ENCODE measurements at regions not wholly inside any gene's neighbourhood (a gene's known extent, or its start where the extent isn't known, plus 50 kb on each side); places are given as distances from the start of the nearest gene placed in this dataset.
"Not testable (repeated sequence)": the region's sequence is repeated elsewhere in the genome, so short reads cannot be mapped to it uniquely, and the experiment has no call there.

- not testable (repeated sequence) for DNase-seq
Observed at GRCh38 chr11:42795483-42795882, 516.3 kb upstream of the API5 start.

GRCh38 chr11:42800041-42800440, 511.8 kb upstream of the API5 start:
- DNase-seq, result no peak

DNA sequence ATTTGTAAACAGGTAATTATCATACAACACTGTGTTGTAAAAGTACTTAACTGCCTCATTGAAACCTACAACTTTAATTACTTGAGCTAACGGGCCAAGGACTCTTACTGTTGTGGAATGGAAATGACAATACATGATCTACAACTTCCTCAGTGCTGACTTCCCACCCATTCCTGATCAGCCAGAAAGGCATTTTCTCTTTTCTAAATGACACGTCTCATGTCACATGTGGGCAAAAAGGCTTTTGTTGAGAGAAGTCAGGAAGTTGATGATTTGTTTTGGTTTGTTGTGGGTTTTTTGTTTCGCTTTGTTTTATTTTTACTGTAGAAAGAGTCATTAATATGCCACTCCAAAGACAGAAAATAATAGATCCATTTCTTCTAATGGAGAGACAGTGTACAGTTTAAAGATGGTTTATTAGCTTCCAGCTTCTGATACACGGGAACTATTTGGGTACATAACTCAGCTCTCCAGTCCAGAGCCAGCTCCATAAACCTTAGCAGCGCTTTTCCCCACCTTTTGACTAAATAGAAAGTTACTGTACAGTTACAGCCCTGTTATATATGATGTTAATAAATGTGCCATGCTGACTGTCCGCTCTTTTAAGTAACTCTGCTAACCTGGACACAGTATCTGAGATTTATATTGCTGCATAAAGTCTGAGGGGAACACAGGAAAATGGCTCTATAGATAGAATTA, 509.4 kb upstream of the API5 start:
- no peak for DNase-seq

DNA sequence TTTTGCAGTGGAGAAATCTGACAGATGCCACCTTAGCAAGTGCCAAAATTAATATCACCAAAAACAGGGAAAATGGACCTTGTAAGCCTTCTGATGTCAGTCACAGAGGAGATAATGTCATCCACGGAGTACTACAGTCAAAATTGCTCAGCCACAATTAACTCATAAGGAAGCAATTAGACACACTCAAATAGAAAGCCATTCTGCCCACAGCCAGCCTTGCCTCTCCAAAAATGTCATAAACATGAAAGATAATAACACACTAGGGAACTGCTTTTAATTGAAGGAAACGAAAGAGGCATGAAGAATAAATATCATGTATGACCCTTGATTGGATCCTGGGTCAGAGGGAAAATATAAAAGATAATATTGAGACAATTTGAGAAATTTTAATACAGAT, 505.6 kb upstream of the API5 start:
- no peak for DNase-seq

- no peak for DNase-seq
Observed at GRCh38 chr11:42812361-42812760, 499.4 kb upstream of the API5 start.

DNA sequence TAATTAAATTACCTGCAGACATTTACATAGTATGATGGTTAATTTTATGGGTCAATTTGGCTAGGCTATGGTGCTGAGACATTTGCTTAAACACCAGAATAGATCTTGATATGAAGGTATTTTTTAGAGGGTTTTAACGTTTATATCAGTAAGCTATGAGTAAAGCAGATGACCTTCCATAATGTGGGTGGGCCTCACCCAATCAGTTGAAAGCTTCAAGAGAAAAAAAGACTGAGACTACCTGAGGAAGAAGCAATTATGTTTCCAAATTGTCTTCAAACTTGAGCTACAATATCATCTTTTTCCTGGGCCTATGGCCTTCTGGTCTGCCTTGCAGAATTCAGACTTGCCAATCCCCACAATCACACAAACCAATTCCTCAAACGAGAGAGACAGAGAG, 498.8 kb upstream of the API5 start:
- no peak for DNase-seq

DNA sequence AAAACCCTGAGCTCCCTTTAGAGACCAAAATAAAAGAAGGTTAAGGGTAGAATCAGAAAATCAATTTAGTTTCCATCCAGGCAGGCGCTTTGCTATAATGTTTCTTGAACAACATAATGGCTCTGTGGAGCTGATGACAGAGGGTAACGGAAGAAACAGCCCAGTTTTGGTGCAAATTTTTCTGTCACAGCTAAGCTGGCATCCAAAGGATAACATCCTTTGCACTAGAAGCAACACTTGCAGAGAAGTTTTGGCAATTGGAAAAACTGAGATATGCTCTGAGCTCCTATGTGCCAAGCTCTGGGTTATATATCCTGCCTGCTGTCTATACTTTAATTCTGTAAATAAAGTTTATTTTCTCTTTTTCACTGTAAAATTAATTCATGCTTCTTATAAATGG, 495.3 kb upstream of the API5 start:
- DNase-seq, result no peak

DNA sequence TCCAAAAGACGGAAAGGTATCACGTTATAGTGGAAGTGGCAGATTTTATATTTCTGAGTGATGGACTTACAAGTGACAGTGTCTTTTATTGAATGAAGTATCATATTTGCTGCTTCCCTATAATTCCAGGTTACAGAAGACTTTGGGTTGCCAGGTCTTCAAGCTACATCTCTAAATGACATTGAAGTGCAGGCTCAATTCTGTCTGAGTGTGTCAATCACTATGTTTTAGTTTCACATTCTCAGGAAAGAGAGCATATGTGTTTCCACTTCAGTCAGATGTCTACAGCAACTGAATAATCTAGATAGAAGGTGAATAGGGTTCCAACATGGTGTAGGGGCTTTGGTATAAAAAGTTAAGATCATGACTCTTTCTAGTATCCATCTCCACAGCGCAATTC, 492.7 kb upstream of the API5 start:
- no peak for DNase-seq

GRCh38 chr11:42822188-42822587, 489.6 kb upstream of the API5 start:
- DNase-seq, result not testable (repeated sequence)

GRCh38 chr11:42823546-42823945, 488.2 kb upstream of the API5 start:
- no peak for DNase-seq

DNA sequence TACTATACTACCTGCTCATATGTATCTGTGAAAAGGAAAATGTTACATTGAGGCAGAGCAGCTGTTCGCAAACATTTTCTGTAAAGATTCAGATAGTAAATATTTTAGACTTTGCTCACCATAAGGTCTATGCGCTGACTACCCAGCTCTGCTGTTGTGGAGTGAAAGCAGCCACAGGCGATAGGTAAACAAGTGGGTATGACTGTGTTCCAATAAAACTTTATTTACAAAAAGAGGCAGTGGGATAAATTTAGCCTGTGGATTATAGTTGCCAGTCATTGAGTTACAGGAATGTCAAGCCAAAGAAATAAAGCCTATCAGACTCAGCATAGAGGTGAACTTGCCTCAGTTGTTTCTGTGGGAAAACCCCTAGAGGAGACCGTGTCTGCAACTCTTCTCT, 487.7 kb upstream of the API5 start:
- DNase-seq, result no peak

DNA sequence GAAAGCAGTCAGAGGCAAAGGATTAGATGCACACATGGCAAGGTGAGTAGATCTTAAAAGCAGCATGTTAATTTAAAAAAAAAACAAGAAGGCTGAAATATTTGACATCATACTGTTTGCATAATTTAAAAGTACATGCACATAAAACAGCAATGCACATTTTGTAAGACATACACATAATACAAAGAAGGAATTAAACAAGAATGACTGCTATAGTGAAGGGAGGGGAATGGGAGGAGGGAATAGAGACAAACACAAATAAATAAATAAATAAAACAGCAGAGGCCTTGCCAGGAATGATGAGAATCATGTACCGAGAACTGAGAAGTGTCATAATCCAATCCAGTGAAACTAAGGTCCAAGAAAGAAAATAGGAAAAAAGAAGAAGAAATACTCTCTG, 486.2 kb upstream of the API5 start:
- no peak for DNase-seq

GRCh38 chr11:42827845-42828244, 484.0 kb upstream of the API5 start:
- DNase-seq, result no peak

GRCh38 chr11:42837994-42838393, 473.8 kb upstream of the API5 start:
- DNase-seq, result no peak

- no peak for DNase-seq
Observed at GRCh38 chr11:42840176-42840829, 471.5 kb upstream of the API5 start.

DNA sequence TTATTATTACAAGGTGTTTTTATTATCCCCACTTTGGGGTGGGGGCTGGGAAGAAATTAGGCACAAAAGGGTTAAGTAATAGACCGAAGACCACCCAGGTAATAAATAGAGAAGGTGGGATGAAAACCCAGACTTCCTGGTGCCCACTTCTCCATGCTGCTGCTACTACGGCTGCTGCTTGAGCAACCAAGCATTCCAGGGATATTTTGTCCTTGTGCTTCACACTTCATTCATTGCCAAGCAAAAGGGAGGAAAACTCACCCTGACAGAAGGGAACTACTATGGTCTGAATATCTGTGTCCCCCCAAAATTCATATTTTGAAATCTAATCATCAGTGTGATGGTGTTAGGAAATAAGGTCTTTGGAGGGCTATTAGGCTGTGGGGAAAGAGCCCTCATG, 470.9 kb upstream of the API5 start:
- DNase-seq, result no peak

GRCh38 chr11:42841556-42841955, 470.2 kb upstream of the API5 start:
- no peak for DNase-seq

DNA sequence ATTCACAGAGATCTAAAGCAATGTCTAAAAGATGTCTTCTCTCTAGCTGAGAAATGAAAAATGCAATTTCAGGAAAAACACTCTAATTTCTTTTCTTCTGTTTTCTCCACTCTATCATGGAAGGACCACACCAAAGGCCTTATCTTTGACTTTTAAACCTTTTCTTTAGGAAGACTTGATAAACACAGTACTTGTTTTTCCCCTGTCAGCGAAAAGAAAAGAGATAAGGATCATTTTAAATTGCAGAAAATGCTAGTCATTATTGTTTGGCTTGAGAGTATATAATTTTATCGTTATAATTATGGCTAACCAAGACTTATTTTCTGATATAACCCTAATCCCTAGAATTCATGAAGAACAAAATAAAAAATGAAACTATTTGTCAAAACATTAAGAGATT, 462.4 kb upstream of the API5 start:
- no peak for DNase-seq

DNA sequence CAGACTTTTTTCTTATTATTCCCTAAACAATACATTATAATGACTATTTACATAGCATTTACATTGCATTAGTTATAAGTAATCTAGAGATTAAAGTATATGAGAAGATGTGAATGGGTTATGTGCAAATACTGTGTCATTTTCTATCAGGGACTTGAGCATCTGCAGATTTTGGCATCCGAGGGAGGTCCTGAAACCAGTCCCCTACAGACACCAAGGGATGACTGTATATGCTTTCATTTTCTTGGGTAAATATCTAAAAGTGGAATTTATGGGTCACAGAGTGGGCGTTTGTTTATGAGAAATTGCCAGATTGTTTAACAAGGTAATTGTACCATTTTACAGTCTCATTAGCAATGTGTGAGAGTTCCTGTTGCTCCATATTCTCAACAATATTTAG, 454.5 kb upstream of the API5 start:
- DNase-seq, result no peak

GRCh38 chr11:42870480-42870879, 441.3 kb upstream of the API5 start:
- no peak for DNase-seq

GRCh38 chr11:42873800-42874405, 437.9 kb upstream of the API5 start:
- not testable (repeated sequence) for DNase-seq

GRCh38 chr11:42881335-42881734, 430.5 kb upstream of the API5 start:
- not testable (repeated sequence) for DNase-seq

DNA sequence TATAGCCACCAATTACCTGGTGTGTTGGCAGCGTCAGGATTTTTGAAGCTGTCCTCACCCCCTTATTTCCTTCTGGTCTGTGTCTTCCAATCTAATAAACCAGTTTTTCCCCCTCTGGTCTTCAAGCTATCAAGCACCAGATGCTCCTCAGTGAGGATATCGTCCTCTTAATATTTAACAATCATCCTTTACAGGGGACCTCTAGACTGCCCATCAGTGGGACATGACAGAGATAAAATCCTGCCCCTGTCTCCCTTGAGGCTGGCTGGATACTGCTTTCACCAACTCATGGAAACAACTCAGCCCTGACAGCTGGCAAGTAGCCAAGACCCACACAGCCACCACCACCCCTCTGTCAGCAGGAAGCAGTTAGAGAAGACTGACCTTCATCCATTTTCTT, 421.0 kb upstream of the API5 start:
- peak; percentile 14 for DNase-seq

DNA sequence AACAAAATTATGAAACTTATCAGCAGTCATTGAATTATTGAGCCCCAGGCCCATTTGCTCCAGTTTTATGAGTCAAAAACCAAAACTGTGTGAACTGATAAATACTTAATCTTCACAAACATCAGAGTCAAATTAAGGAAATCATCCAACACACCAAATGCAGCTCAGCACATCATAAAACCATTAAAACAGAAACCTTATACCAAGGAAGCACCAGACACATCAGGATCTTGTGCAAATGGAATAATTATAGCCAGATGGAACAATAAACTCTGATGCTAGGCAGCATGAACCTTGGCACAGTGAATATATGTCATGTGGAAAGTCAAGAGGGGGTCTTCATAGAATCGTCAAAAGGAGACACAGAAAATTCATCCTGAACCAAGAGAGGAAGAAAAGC, 410.7 kb upstream of the API5 start:
- no peak for DNase-seq

- no peak for DNase-seq
Observed at GRCh38 chr11:42906226-42906625, 405.6 kb upstream of the API5 start.
